ENCODE measurements at regions not wholly inside any gene's neighbourhood (a gene's known extent, or its start where the extent isn't known, plus 50 kb on each side); places are given as distances from the start of the nearest gene placed in this dataset.

- TF ChIP-seq, protein P1, sequence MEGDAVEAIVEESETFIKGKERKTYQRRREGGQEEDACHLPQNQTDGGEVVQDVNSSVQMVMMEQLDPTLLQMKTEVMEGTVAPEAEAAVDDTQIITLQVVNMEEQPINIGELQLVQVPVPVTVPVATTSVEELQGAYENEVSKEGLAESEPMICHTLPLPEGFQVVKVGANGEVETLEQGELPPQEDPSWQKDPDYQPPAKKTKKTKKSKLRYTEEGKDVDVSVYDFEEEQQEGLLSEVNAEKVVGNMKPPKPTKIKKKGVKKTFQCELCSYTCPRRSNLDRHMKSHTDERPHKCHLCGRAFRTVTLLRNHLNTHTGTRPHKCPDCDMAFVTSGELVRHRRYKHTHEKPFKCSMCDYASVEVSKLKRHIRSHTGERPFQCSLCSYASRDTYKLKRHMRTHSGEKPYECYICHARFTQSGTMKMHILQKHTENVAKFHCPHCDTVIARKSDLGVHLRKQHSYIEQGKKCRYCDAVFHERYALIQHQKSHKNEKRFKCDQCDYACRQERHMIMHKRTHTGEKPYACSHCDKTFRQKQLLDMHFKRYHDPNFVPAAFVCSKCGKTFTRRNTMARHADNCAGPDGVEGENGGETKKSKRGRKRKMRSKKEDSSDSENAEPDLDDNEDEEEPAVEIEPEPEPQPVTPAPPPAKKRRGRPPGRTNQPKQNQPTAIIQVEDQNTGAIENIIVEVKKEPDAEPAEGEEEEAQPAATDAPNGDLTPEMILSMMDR (IDR thresholded peaks at IDR 0.05; ENCODE audit: low read depth, low read length, poor library complexity, severe bottlenecking), result no peak
- no peak for TF ChIP-seq EZH2phosphoT487 (IDR thresholded peaks at IDR 0.05; ENCODE audit: borderline replicate concordance, low read length)
Measured at GRCh38 chr7:73972614-73973013, 55.4 kb upstream of the ELN start.
